Occipital lobe (tissue), 1 donor: ENCODE measurements at regions not wholly inside any gene's neighbourhood (a gene's known extent, or its start where the extent isn't known, plus 50 kb on each side); places are given as distances from the start of the nearest gene placed in this dataset.

Experiments
- DNase-seq: peaks from one replicate; lab custom pipeline; 2025; lab: John Stamatoyannopoulos, UW

GRCh38 chr10:29026802-29027580 is 261.9 kb upstream of the LYZL1 start:
- DNase-seq, result no peak

GRCh38 chr10:29028486-29028885 is 260.4 kb upstream of the LYZL1 start:
- DNase-seq, result no peak

DNA sequence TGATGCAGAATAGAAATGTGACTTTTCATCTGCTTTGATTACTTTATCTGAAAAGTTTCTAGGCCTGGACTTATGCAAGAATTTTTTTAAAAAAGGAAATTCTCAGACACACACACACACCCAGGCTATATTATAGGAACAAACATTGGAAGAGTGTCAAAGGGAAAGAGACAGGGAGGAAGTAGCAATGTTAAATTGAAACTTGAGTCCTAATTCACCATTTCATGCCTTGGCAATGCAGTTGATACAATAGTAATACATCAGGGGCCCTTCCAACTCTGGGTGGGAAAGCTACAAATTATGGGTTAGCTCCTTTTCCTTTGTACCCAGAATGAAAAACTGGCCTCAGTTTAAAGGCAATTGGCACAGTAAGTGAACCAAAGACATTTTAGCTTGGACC is 258.0 kb upstream of the LYZL1 start:
- DNase-seq, result no peak

DNA sequence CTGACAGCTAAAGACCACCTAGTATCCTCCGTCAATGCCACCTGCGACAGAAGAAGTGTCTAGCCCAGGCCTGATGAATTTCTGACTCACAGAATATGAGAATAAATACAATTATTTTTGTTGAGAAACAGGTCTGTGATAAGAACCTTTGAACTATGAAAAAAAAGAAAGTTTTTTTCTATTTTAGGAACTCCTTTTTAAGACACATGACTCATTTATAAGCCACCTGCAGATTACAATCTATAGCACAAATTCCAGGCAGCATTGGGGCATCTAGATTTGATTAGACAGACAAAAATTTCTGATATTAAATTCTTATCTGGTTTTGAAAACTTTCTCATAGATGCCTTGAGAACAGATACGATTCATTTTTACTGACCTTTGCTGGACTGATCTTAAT is 256.7 kb upstream of the LYZL1 start:
- no peak for DNase-seq

DNA sequence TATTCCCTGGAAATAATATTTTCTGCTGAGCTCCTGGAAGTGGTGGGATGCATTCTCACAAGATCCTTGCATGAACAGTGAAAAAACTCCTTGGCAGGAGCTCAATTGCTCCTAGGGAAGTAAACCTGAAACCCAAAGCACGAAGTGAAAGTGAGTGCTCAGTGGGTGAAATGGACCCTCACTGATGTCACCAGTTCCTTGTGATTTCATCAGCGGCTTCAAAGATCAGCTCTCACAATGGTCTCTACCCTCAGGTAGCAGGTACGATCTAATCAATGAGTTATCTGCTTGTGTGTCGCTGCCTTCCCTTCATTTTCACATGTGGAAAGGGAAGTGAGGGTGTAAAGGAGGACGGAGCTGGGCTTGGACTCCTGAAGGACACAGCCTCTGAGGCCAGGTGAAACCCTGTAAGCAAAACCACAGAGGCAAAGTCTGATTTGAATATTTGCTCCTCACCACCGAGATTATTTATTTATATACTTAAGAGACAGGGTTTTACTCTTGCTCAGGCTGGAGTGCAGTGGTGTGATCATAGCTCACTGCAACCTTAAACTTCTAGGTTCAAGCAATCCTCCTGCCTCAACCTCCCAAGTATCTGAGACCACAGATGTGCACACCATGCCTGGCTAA is 255.4 kb upstream of the LYZL1 start:
- no peak for DNase-seq

DNA sequence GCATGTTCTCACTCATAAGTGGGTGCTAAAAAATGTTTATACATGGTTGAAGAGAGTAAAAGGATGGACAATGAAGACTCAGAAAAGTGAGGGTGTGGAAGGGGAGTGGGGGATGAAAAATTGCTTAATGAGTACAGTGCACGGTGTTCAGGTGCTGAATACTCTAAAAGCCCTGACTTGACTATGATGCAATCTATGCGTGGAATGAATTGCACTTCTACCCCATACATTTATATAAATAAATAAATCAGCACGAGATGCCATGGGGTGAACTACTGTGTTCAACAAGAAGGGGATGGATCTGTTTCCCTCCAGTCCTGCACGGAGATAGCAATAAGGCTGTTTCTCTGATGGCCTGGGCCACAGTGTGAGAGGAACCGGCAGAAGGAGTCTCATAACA is 254.3 kb upstream of the LYZL1 start:
- DNase-seq, result no peak

GRCh38 chr10:29035721-29036120 is 253.1 kb upstream of the LYZL1 start:
- DNase-seq, result no peak

GRCh38 chr10:29037348-29038113 is 251.3 kb upstream of the LYZL1 start:
- no peak for DNase-seq

GRCh38 chr10:29039091-29039490 is 249.8 kb upstream of the LYZL1 start:
- no peak for DNase-seq

DNA sequence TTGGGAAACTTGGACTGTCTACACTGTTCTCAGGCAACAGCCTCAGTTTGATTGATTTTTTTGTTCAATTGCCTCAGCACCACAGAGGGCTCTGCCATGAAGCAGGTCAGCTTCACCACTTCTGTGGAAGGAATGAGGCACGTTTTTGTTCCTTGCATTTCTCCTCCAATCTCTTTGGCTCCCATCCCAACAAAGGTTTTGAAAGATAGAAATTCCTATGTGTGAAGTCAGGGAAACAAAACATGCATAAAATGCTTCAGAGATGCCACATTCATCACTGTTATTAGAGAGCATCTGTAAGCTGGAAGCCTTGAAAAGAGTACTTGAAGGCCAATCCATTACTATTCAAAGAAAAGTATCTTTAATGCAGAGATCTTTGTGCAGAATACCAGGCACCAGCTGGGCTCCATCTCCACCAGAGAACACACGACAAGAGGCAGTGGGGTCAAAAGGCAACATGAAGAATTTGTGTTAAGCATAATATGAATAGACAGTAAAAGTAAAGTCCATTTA is 249.1 kb upstream of the LYZL1 start:
- no peak for DNase-seq

DNA sequence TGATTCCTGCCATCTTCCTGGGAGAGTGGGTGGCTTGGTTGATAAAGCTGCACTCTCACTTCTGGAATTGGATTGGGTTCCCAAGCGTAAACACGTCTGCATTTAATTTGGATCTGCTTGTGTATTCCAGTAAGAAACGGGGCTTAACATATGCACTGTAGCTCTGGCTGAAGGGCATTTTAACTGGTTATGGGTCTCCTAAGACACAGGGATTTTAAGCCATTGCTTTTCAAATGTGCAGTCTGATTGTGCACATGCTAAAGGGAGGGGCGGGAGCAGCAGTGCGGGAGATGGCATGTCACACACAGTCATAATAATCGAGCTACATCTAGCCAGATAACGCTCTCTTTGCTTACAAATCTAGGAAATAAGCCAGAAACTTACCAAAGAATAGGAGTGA is 247.3 kb upstream of the LYZL1 start:
- no peak for DNase-seq

DNA sequence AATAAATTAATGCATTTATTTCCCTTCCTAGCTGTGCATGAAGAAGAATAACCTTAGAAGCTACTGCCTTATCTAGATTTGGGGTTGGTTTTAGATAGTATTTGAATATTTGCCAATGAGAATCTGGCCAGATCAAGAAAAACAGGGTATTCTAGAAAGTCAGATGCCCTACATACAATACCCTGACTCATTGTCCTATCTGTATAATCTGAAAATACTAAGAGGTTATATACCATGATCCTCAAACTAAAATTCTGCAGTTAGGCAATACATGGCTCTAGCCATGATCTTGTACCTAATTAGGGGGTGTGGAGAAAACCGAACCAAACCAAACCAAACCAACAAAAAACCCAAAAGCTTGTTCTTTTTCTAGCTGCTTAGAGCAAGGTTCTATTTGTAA is 240.4 kb upstream of the LYZL1 start:
- DNase-seq, result no peak

DNA sequence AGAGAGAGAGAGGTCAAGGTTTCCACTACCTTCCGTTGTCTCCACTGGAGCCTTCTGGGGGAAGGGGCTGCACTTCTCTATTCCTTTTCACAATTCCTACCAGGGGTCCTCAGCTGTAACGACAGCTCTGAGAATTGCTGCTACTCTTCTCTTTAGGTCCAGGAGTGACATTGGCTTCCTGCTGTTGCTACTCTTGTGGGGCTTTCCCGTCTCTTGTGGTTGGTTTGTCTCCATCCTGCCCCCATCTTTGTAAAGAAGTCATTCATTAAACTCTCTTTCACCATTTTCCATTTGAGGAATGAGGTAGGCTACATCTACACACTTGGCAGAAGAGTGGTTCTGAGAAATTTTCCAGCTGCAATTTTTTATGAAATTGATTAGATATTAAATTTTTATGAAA is 238.8 kb upstream of the LYZL1 start:
- DNase-seq, result no peak

- DNase-seq, result no peak
These were observed 233.8 kb upstream of the LYZL1 start for GRCh38 chr10:29055101-29055500.

DNA sequence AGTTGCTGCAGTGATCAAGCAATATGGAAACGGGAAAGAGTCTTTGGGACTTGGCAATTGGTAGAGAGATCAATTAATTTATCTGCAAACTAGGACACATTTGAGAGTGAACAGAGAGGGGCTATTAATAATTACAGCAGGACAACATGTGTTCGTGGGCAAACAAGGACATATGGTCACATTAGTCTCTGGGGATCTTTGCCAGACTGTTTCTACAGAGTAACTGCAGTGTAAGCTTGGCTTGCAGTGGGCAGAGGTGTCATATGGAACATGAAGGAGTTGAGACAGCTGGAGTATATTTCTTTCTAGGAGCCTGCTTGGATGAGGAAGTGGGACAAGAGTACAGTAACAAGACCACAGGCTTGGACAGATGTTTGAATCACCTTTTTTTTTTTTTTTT is 232.1 kb upstream of the LYZL1 start:
- no peak for DNase-seq

GRCh38 chr10:29057822-29058331 is 231.0 kb upstream of the LYZL1 start:
- DNase-seq, result no peak

- DNase-seq, result no peak
These were observed 224.8 kb upstream of the LYZL1 start for GRCh38 chr10:29063806-29064644.

- DNase-seq, result no peak
These were observed 224.2 kb upstream of the LYZL1 start for GRCh38 chr10:29064680-29065079.

- DNase-seq, result no peak
These were observed 221.7 kb upstream of the LYZL1 start for GRCh38 chr10:29067161-29067560.

DNA sequence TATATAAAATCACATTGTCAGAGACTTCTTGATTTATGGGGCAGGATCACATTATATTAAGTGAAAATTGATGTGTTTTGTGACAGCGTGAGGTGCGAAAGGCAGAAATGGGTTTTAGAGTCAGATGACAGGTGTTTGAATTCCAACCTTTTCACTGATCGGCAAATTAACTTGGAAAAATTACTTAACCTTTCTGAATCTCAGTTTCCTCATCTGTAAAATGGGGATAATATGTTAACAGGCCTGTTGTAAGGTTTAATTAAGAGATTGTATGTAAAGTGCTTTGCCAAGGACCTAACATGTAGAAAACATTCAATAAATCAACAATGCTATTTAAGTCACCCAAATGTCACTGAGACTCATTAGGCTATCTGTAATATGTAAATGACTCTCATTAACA is 221.2 kb upstream of the LYZL1 start:
- DNase-seq, result no peak

DNA sequence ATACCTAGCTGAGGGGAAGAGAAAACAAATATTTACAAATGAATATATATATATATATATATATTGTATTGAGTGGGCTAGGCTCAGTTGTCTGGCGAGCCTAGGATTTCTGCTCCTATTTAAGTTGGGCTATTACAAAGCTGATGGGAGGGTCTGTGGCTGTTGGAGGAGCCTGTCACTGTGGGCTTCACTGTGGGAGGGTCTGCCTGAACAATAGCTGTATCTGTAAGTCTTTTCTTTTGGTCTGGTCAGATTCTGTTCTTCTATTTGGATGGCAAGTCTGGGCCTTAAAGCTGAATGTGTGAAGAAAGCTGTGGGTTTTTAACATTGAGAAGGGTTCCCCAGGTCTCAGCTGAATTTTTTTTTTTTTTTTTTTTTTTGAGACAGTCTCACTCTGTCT is 220.6 kb upstream of the LYZL1 start:
- no peak for DNase-seq
